ENCODE measurements at regions not wholly inside any gene's neighbourhood (a gene's known extent, or its start where the extent isn't known, plus 50 kb on each side); places are given as distances from the start of the nearest gene placed in this dataset.

DNA sequence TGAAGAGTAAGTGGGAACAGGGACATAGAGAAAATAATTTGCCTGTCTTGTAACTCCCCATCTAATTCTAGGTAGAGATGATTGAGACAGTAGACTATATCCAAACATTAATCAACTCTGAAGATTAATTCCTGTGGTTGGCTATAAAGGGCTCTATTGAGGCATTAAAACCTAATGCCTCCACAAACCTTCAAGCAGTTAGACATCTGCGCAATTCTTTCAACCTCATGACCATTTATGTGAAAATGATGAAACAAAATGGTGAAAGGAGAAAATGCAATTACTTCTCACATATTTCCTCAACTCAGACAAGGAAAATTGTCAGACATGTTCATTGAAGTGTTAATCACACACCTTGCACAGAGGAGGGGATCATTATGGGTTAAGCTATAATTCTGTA is 164.5 kb upstream of the MYT1L start:
- H3K4me1 ChIP-seq (replicated peaks in 1 of 2; ENCODE audit: control insufficient read depth in 2 of 2, insufficient read depth in 2 of 2, low read length in 2 of 2) = no peaks in the 10 kb centered on the region
- TF ChIP-seq MAFG (tag; conservative IDR thresholded peaks at IDR 0.05) (no peak), SP2 (IDR thresholded peaks at IDR 0.05; ENCODE audit: extremely low read depth, low read depth, low read length, poor library complexity, severe bottlenecking) (no peak), PURB (CRISPR knock-in tag; IDR thresholded peaks at IDR 0.05; ENCODE audit: low read depth) (no peak), ZFP30 (CRISPR knock-in tag; IDR thresholded peaks at IDR 0.05; ENCODE audit: borderline replicate concordance) (no peak), JUN (IDR thresholded peaks at IDR 0.05; ENCODE audit: borderline replicate concordance, low read depth, low read length) (no peak), JUN (CRISPR knock-in tag; IDR thresholded peaks at IDR 0.05; ENCODE audit: borderline replicate concordance) (no peak), SOX6 (IDR thresholded peaks at IDR 0.05) (no peak), U2AF1 (optimal IDR thresholded peaks at IDR 0.05; ENCODE audit: low read depth, low read length) (no peak), HDAC2 (IDR thresholded peaks at IDR 0.05) (no peak), ZNF282 (CRISPR knock-in tag; IDR thresholded peaks at IDR 0.05) (no peak), NR1H2 (CRISPR knock-in tag; IDR thresholded peaks at IDR 0.05) (no peak)
- TF ChIP-seq, protein P1, sequence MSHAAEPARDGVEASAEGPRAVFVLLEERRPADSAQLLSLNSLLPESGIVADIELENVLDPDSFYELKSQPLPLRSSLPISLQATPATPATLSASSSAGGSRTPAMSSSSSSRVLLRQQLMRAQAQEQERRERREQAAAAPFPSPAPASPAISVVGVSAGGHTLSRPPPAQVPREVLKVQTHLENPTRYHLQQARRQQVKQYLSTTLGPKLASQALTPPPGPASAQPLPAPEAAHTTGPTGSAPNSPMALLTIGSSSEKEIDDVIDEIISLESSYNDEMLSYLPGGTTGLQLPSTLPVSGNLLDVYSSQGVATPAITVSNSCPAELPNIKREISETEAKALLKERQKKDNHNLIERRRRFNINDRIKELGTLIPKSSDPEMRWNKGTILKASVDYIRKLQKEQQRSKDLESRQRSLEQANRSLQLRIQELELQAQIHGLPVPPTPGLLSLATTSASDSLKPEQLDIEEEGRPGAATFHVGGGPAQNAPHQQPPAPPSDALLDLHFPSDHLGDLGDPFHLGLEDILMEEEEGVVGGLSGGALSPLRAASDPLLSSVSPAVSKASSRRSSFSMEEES (CRISPR knock-in tag; IDR thresholded peaks at IDR 0.05) = no peak
- TF ChIP-seq, protein P2, sequence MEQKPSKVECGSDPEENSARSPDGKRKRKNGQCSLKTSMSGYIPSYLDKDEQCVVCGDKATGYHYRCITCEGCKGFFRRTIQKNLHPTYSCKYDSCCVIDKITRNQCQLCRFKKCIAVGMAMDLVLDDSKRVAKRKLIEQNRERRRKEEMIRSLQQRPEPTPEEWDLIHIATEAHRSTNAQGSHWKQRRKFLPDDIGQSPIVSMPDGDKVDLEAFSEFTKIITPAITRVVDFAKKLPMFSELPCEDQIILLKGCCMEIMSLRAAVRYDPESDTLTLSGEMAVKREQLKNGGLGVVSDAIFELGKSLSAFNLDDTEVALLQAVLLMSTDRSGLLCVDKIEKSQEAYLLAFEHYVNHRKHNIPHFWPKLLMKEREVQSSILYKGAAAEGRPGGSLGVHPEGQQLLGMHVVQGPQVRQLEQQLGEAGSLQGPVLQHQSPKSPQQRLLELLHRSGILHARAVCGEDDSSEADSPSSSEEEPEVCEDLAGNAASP (IDR thresholded peaks at IDR 0.05) = no peak
- TF ChIP-seq, protein P3, sequence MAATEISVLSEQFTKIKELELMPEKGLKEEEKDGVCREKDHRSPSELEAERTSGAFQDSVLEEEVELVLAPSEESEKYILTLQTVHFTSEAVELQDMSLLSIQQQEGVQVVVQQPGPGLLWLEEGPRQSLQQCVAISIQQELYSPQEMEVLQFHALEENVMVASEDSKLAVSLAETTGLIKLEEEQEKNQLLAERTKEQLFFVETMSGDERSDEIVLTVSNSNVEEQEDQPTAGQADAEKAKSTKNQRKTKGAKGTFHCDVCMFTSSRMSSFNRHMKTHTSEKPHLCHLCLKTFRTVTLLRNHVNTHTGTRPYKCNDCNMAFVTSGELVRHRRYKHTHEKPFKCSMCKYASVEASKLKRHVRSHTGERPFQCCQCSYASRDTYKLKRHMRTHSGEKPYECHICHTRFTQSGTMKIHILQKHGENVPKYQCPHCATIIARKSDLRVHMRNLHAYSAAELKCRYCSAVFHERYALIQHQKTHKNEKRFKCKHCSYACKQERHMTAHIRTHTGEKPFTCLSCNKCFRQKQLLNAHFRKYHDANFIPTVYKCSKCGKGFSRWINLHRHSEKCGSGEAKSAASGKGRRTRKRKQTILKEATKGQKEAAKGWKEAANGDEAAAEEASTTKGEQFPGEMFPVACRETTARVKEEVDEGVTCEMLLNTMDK (IDR thresholded peaks at IDR 0.05; ENCODE audit: borderline replicate concordance, insufficient read depth, low read depth, low read length, poor library complexity, severe bottlenecking) = no peak
- ChIA-PET CTCF (ENCODE audit: low intra/inter-chr PET ratio) (no interaction called here), POLR2A (no interaction called here)
- no peak overlapping the region for H3K9ac ChIP-seq (ENCODE audit: insufficient read depth in 1 of 2, low read depth in 2 of 2, low read length in 2 of 2)
- H3K4me3 ChIP-seq = no peak overlapping the region
- no peak overlapping the region for H3K27ac ChIP-seq (ENCODE audit: extremely low read depth, low read depth, low read length)
- DNase-seq (ENCODE audit: extremely low read depth in 1 of 4, low spot score in 3 of 4) = no peak
- in situ Hi-C loops (cut with MboI) (no loop called here), intact Hi-C loops (cut with micrococcal nuclease) (no loop called here)
- no peaks in the 10 kb centered on the region for H3K79me2 ChIP-seq (ENCODE audit: control insufficient read depth, insufficient read depth, low read length)
- FAIRE-seq = no peak
- 5% methylated on average over 1 of the region's 1 CpG for WGBS (ENCODE audit: insufficient coverage, low coverage, missing lambda C conversion rate)
- H2AFZ ChIP-seq (ENCODE audit: low read depth, low read length) = no peak overlapping the region
- H4K20me1 ChIP-seq (replicated peaks; ENCODE audit: control insufficient read depth, insufficient read depth, low read length) = no peaks in the 10 kb centered on the region
- no peaks in the 10 kb centered on the region for H3K27me3 ChIP-seq (ENCODE audit: control insufficient read depth in 2 of 2, insufficient read depth in 2 of 2, low read length in 2 of 2)
- ATAC-seq = no peak
- no TSS peak for BruUV-seq (replicated peaks)
- no peaks in the 10 kb centered on the region for H3K9me1 ChIP-seq (ENCODE audit: control insufficient read depth, insufficient read depth, low read length)
- H3K4me2 ChIP-seq (ENCODE audit: insufficient read depth, low read length) = no peak overlapping the region
- no peaks in the 10 kb centered on the region for H3K9me3 ChIP-seq (replicated peaks; ENCODE audit: control insufficient read depth, insufficient read depth, low read depth, low read length)
- H3K36me3 ChIP-seq (ENCODE audit: control insufficient read depth, insufficient read depth, low read length) = no peaks in the 10 kb centered on the region

All from K562 (cell line).